ENCODE measurements at regions not wholly inside any gene's neighbourhood (a gene's known extent, or its start where the extent isn't known, plus 50 kb on each side); places are given as distances from the start of the nearest gene placed in this dataset.
"Not testable (repeated sequence)": the region's sequence is repeated elsewhere in the genome, so short reads cannot be mapped to it uniquely, and the experiment has no call there.

DNA sequence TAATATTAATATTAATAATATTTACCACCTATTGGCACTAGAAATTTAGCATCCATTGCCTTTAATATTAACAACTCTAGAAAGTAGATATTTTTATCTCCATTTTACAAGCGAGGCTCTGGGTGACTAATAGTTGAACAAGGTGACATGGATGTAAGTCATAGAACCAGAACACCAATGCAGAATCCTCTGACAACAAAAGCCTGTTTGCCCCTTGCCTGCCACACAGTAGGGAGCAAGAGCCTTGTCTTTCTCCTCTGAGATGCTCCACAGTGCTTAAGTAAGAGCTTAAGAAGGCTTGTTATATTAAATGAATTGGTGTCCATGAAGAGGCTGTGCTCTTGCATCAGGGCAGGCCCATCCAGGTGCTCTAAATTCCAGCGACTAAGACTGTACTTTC lies 51.2 kb upstream of the LBX1 start:
- Histone ChIP-seq H3K27me3 (ENCODE audit: control insufficient read depth in 1 of 2, insufficient read depth in 2 of 2, low read length in 2 of 2) (peaks cover 28 to 29% of the 10 kb centered on the region in 2 donors), H3K4me1 (ENCODE audit: control insufficient read depth, insufficient read depth, low read length) (no peaks in the 10 kb centered on the region), H3K36me3 (ENCODE audit: control insufficient read depth in 2 of 2, insufficient read depth in 2 of 2, low read length in 2 of 2) (no peaks in the 10 kb centered on the region), H3K4me3 (ENCODE audit: low read length in 2 of 2) (no peak overlapping the region), H3K9me3 (ENCODE audit: control insufficient read depth in 2 of 2, low read length in 2 of 2) (no peaks in the 10 kb centered on the region), H3K9ac (ENCODE audit: low read length in 2 of 2) (no peak overlapping the region), H3K27ac (ENCODE audit: low read length) (no peak overlapping the region)

DNA sequence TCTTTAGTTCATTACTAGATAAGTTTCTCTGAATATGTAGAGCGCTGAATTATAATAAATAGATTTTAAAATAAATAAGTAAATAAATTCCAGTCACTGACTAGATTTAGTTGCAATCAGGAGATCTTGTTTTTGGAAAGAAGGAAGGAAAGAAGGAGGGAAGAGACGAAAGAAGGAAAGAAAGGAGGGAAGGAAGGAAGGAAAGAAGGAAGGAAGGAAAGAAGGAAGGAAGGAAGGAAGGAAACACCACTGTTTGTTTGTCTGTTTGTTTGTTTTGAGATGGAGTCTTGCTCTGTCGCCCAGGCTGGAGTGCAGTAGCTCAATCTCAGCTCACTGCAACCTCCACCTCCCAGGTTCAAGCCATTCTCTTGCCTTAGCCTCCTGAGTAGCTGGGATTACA lies 51.7 kb upstream of the LBX1 start:
- H3K36me3 ChIP-seq (ENCODE audit: control insufficient read depth in 2 of 2, insufficient read depth in 2 of 2, low read length in 2 of 2); H3K9ac ChIP-seq (ENCODE audit: low read length in 2 of 2); H3K4me1 ChIP-seq (ENCODE audit: control insufficient read depth, insufficient read depth, low read length); H3K4me3 ChIP-seq (ENCODE audit: low read length in 2 of 2); H3K27ac ChIP-seq (ENCODE audit: low read length); H3K9me3 ChIP-seq (ENCODE audit: control insufficient read depth in 2 of 2, low read length in 2 of 2): not testable (repeated sequence)
- H3K27me3 ChIP-seq (ENCODE audit: control insufficient read depth in 1 of 2, insufficient read depth in 2 of 2, low read length in 2 of 2) = peaks cover 29 to 30% of the 10 kb centered on the region in 2 donors

DNA sequence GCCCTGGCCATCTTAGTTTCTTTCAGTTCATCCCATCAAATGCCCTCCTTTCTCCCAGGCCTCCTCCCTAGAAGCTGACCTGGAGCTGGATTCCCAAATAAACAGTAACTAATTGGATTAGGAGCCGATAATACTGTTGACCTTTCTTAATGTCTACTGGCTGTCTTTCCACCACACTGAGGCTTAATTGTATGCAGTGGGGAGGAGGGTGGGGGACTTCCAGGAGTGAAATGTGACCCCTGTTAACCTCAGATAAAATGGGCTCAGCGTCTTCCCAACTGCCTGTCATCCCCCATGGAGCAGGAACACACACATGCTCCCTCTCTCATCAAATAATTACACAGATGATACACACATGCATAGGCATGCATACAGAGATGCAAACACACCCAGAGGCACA lies 53.7 kb upstream of the LBX1 start:
- no peaks in the 10 kb centered on the region for H3K4me1 ChIP-seq (ENCODE audit: control insufficient read depth, insufficient read depth, low read length)
- H3K27me3 ChIP-seq (ENCODE audit: control insufficient read depth in 1 of 2, insufficient read depth in 2 of 2, low read length in 2 of 2) = peaks cover 31 to 37% of the 10 kb centered on the region in 2 donors
- no peak overlapping the region for H3K27ac ChIP-seq (ENCODE audit: low read length)
- no peaks in the 10 kb centered on the region for H3K36me3 ChIP-seq (ENCODE audit: control insufficient read depth in 2 of 2, insufficient read depth in 2 of 2, low read length in 2 of 2)
- no peak overlapping the region for H3K4me3 ChIP-seq (ENCODE audit: low read length in 2 of 2)
- H3K9ac ChIP-seq (ENCODE audit: low read length in 2 of 2) = no peak overlapping the region
- H3K9me3 ChIP-seq (ENCODE audit: control insufficient read depth in 2 of 2, low read length in 2 of 2) = no peaks in the 10 kb centered on the region

DNA sequence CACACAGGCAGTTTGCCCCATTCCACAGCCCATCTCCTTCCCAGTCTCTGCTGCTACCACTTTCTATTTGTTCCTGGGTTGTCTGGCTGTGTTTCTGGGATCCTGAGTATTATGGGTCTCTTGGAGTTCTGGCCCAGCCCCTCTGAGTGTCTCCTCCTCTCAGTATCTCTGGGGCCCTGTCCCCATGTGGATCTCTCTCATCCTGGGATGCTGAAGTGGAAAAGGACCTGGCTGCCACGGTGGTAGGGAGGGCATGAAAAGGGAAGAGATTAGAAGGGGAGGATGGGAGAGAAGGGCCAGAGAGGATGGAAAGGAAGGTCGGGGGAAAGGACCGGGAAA lies 54.5 kb upstream of the LBX1 start:
- Histone ChIP-seq H3K9me3 (ENCODE audit: control insufficient read depth in 2 of 2, low read length in 2 of 2) (no peaks in the 10 kb centered on the region), H3K4me1 (ENCODE audit: control insufficient read depth, insufficient read depth, low read length) (no peaks in the 10 kb centered on the region), H3K27me3 (ENCODE audit: control insufficient read depth in 1 of 2, insufficient read depth in 2 of 2, low read length in 2 of 2) (peaks cover 37 to 45% of the 10 kb centered on the region in 2 donors), H3K9ac (ENCODE audit: low read length in 2 of 2) (no peak overlapping the region), H3K27ac (ENCODE audit: low read length) (no peak overlapping the region), H3K4me3 (ENCODE audit: low read length in 2 of 2) (no peak overlapping the region), H3K36me3 (ENCODE audit: control insufficient read depth in 2 of 2, insufficient read depth in 2 of 2, low read length in 2 of 2) (no peaks in the 10 kb centered on the region)

DNA sequence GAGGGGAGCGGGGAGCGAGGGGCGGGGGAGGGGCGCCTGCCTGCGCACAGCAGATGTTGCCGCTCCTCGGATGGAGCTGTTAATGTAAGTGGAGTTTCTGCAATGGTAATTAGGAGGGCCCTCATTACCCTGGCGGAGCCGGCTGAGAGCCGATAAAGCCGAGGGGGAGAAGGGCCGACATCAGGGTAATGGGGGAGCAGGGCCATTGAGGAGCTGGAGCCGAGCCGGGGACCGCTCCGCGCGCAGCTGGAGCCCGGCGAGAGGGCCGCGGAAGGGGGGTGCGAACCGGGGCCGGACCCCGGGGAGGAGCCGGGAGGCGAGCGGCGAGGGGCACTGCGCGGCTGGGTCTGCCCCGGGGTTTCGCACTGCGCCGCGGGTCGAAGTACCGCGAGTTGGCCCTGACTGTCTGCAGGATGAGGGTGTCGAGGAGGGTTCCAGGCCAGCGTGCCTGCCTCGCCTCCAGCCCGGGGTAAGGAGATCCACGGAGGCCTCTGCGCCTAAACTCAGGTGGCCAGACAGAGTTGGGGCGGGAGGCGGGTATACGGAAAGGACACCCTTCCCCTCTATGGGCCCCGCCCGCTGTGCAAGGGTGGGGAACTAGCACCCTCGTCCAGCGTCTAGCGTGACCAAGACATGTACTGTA lies 55.0 kb upstream of the LBX1 start:
- H3K27ac ChIP-seq (ENCODE audit: low read length) = no peak overlapping the region
- H3K4me3 ChIP-seq (ENCODE audit: low read length in 2 of 2) = peak overlapping the region in 1 of 2 donors; percentile 44

DNA sequence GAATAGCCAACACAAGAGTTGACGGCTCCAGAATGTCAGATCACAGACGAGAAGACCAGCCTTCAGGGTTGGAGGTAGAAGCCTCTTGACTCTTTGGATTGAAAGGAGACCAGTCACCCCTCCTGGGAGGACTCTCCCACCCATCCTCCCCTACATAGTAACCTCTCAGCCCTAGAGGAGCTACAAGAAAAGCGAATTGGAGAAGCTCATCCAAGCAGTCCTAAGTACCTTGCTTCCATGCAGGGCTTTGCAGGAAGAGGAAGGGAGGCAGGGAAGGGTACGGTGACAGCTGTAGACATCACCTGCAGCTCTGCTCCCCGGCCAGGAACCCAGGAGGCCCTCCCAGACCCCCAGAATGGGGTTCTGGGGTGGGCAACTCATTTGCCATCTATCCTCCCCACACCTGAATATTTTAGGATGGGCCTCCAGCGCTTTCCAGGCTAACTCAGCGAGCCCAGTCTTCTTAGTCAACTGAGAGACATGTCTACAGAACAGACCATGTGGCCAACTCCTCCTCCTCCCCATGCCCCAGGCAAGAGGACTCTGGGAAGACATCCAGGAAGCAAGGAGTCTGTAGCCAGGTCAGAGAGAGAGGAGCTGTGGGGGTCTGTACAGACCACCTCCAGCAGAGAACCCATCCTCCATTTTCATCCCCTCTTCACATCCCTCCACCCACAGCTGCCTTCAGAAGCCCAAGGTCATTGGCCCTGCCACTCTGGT lies 55.6 kb upstream of the LBX1 start:
- H3K9ac ChIP-seq (ENCODE audit: low read length in 2 of 2) = no peak overlapping the region
- H3K36me3 ChIP-seq (ENCODE audit: control insufficient read depth in 2 of 2, insufficient read depth in 2 of 2, low read length in 2 of 2) = no peaks in the 10 kb centered on the region
- no peak overlapping the region for H3K4me3 ChIP-seq (ENCODE audit: low read length in 2 of 2)
- H3K9me3 ChIP-seq (ENCODE audit: control insufficient read depth in 2 of 2, low read length in 2 of 2) = no peaks in the 10 kb centered on the region
- peaks cover 46 to 49% of the 10 kb centered on the region in 2 donors for H3K27me3 ChIP-seq (ENCODE audit: control insufficient read depth in 1 of 2, insufficient read depth in 2 of 2, low read length in 2 of 2)
- H3K4me1 ChIP-seq (ENCODE audit: control insufficient read depth, insufficient read depth, low read length) = no peaks in the 10 kb centered on the region
- no peak overlapping the region for H3K27ac ChIP-seq (ENCODE audit: low read length)

More for the DNA sequence above, 55.0 kb upstream of the LBX1 start:
- Histone ChIP-seq H3K36me3 (ENCODE audit: control insufficient read depth in 2 of 2, insufficient read depth in 2 of 2, low read length in 2 of 2) (no peaks in the 10 kb centered on the region), H3K9ac (ENCODE audit: low read length in 2 of 2) (no peak overlapping the region), H3K27me3 (ENCODE audit: control insufficient read depth in 1 of 2, insufficient read depth in 2 of 2, low read length in 2 of 2) (peaks cover 40 to 47% of the 10 kb centered on the region in 2 donors), H3K4me1 (ENCODE audit: control insufficient read depth, insufficient read depth, low read length) (no peaks in the 10 kb centered on the region), H3K9me3 (ENCODE audit: control insufficient read depth in 2 of 2, low read length in 2 of 2) (no peaks in the 10 kb centered on the region)

DNA sequence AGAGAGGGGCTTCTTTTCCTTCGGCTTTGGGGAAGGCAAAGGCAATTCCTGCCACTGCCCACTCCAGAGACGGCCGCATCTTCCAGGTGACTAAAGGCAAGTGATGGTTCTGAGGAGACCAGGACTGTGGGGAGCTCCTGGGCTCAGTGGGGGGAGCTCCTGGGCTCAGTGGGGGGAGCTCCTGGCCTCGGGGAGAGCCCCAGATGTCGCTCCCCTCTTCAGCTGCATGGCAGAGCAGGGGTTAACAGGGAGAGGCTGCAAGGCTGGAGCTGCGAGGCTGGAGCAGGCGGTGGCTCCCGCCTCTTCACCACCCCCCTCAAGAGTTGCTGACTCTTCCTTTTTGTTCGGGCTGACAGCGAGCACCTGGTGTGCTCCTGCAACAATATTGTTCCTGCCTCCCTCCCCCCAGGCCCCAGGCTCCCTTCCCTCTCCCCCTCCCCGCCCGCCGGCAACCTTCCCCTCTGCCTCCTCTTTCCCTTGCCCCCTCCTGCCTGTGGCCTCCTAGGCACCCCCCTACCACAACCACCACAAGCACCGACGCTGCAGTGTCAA lies 56.3 kb upstream of the LBX1 start:
- no peak overlapping the region for H3K27ac ChIP-seq (ENCODE audit: low read length)

DNA sequence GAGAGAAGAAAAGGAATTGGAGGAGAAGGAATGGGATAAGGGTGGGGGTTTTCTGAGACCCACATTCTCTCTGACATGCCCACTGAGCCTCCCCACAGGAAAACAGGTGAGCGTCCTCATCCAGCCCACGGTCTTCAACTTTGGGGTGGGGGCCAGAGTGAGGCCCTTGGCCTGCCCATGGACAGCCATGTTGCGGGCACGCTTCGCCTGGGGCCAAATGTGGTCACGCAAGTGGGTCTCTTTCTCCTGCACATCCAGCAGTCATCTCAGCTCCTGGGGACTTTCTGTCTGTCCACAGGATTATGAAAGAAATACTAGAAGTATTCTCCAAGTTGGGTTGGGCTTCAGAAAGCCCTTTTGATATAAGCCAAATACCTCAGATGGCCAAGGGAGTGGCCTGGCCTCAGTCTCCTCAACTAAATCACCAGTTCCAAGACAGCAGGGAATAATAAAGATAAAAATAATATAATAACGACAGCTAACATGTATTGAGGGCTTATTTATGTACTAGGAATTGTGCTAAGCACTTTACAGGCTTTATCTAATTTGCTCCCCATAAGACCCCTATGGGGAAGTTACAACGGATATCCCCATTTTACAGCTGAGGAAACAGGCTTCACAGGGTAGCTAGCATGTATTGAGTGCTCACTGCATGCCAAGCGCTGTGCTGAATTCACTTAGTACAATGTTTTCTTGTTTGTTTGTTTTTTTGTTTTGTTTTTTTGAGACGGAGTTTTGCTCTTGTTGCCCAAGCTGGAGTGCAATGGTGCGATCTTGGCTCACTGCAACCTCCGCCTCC lies 57.2 kb upstream of the LBX1 start:
- no peak overlapping the region for H3K9ac ChIP-seq (ENCODE audit: low read length in 2 of 2)
- H3K36me3 ChIP-seq (ENCODE audit: control insufficient read depth in 2 of 2, insufficient read depth in 2 of 2, low read length in 2 of 2) = no peaks in the 10 kb centered on the region
- no peak overlapping the region for H3K4me3 ChIP-seq (ENCODE audit: low read length in 2 of 2)
- H3K4me1 ChIP-seq (ENCODE audit: control insufficient read depth, insufficient read depth, low read length) = peaks cover 4% of the 10 kb centered on the region
- H3K9me3 ChIP-seq (ENCODE audit: control insufficient read depth in 2 of 2, low read length in 2 of 2) = no peaks in the 10 kb centered on the region
- peaks cover 60 to 64% of the 10 kb centered on the region in 2 donors for H3K27me3 ChIP-seq (ENCODE audit: control insufficient read depth in 1 of 2, insufficient read depth in 2 of 2, low read length in 2 of 2)
- H3K27ac ChIP-seq (ENCODE audit: low read length) = no peak overlapping the region

More for the DNA sequence above, 56.3 kb upstream of the LBX1 start:
- Histone ChIP-seq H3K9ac (ENCODE audit: low read length in 2 of 2) (no peak overlapping the region), H3K9me3 (ENCODE audit: control insufficient read depth in 2 of 2, low read length in 2 of 2) (no peaks in the 10 kb centered on the region), H3K36me3 (ENCODE audit: control insufficient read depth in 2 of 2, insufficient read depth in 2 of 2, low read length in 2 of 2) (no peaks in the 10 kb centered on the region), H3K27me3 (ENCODE audit: control insufficient read depth in 1 of 2, insufficient read depth in 2 of 2, low read length in 2 of 2) (peaks cover 51 to 56% of the 10 kb centered on the region in 2 donors), H3K4me1 (ENCODE audit: control insufficient read depth, insufficient read depth, low read length) (no peaks in the 10 kb centered on the region), H3K4me3 (ENCODE audit: low read length in 2 of 2) (no peak overlapping the region)

DNA sequence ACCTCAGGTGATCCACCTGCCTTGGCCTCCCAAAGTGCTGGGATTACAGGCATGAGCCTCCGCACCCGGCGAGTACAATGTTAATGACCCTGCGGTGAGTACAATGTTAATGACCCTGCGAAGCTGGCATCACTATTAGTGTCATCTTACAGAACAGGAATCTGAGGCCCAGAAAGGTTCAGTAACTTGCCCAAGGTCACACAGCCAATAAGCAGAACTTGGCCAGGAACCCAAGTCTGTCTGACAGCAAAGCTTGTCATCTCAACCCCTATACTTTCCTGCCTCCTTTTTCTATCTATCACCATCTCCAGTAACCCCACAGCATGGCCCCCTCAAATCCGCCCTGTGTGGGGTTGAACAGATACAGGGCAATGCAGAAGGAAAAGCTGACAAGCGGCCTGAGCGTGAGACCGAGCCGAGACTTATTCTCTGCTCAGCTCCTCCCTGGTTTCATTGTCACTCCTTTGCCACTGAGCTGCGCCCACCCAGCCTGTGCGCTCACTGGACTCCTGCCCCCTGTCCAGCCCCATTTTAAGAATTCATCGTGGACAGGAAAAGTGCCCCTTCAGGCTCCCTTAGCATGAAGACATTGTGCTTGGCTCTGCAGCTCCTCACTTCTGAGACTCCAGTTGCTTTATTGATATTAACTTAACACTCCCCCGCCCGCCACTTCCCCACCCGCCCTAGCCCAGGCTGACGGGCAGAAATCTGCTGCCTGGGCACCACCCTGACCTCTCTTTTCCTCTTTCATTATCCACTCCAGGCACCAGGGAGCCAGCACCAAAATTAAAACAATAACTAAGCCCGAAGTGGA lies 58.1 kb upstream of the LBX1 start:
- Histone ChIP-seq H3K36me3 (ENCODE audit: control insufficient read depth in 2 of 2, insufficient read depth in 2 of 2, low read length in 2 of 2) (no peaks in the 10 kb centered on the region), H3K4me1 (ENCODE audit: control insufficient read depth, insufficient read depth, low read length) (peaks cover 6% of the 10 kb centered on the region), H3K9me3 (ENCODE audit: control insufficient read depth in 2 of 2, low read length in 2 of 2) (no peaks in the 10 kb centered on the region), H3K27ac (ENCODE audit: low read length) (no peak overlapping the region), H3K4me3 (ENCODE audit: low read length in 2 of 2) (no peak overlapping the region), H3K27me3 (ENCODE audit: control insufficient read depth in 1 of 2, insufficient read depth in 2 of 2, low read length in 2 of 2) (peaks cover 55 to 69% of the 10 kb centered on the region in 2 donors), H3K9ac (ENCODE audit: low read length in 2 of 2) (no peak overlapping the region)

DNA sequence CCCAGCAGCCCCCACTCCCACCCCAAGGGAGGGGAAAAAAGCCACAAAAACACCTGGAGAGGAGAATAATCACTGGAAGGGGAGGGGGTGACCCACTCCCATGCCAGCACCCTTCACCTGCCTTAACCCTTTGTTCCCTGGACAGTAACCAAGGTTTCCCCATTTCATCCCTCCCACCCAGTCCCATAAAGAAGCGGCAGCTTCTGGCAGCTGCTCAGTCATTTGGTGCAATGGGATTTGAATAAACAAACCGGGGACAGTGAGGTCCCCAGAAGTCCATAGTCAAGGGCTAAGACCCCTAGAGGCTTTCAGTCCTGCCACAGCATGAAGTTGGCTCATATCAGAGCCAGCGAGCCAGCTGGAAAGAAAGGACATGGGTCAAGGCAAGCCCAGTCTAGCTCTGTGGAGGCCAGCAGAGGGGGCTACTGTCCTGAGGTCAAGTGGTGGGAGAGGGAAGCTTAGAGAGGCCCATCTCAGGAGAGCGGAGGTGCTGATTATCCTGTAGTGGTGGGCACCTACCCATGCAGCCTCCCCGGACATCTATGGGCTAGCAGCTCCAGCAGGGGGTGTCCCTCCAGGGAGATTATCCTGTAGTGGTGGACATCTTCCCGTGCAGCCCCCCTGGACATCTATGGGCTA lies 58.9 kb upstream of the LBX1 start:
- no peaks in the 10 kb centered on the region for H3K36me3 ChIP-seq (ENCODE audit: control insufficient read depth in 2 of 2, insufficient read depth in 2 of 2, low read length in 2 of 2)
- no peak overlapping the region for H3K9ac ChIP-seq (ENCODE audit: low read length in 2 of 2)
- peaks cover 56 to 72% of the 10 kb centered on the region in 2 donors for H3K27me3 ChIP-seq (ENCODE audit: control insufficient read depth in 1 of 2, insufficient read depth in 2 of 2, low read length in 2 of 2)
- H3K4me3 ChIP-seq (ENCODE audit: low read length in 2 of 2) = no peak overlapping the region
- peaks cover 13% of the 10 kb centered on the region for H3K4me1 ChIP-seq (ENCODE audit: control insufficient read depth, insufficient read depth, low read length)
- H3K9me3 ChIP-seq (ENCODE audit: control insufficient read depth in 2 of 2, low read length in 2 of 2) = no peaks in the 10 kb centered on the region
- no peak overlapping the region for H3K27ac ChIP-seq (ENCODE audit: low read length)

Data from stomach smooth muscle (tissue), 2 donors.